DOHH2 (cell line): ENCODE measurements at regions not wholly inside any gene's neighbourhood (a gene's known extent, or its start where the extent isn't known, plus 50 kb on each side); places are given as distances from the start of the nearest gene placed in this dataset.

Experiments used
- H3F3A ChIP-seq: fragments of 200-600 bp; sonication (generic), shearing (Covaris generic); 2 replicates; pipeline ENCODE4 v1.6.0; 2016; ENCODE audit warnings: antibody characterized with exemption, mild to moderate bottlenecking; ENCODE audit not compliant: control insufficient read depth, insufficient read depth
- H3K27ac ChIP-seq: fragments of 200-600 bp; sonication (generic); 2 replicates; pipeline ENCODE4 v1.5.1; 2014; ENCODE audit warnings: low read depth, mild to moderate bottlenecking, low read length, moderate library complexity
- H3K27me3 ChIP-seq: fragments of 200-600 bp; sonication (generic); 2 replicates; pipeline ENCODE4 v1.6.1; 2014; ENCODE audit warnings: mild to moderate bottlenecking, low read length, mixed read lengths; ENCODE audit not compliant: control insufficient read depth
- H3K36me3 ChIP-seq: fragments of 200-600 bp; sonication (generic); 2 replicates; pipeline ENCODE4 v1.6.1; 2014; ENCODE audit warnings: mild to moderate bottlenecking, low read length, moderate library complexity, mixed read lengths; ENCODE audit not compliant: control insufficient read depth
- H3K4me1 ChIP-seq: fragments of 200-600 bp; sonication (generic); 2 replicates; pipeline ENCODE4 v1.6.1; 2014; ENCODE audit warnings: mild to moderate bottlenecking, low read length, mixed read lengths; ENCODE audit not compliant: control insufficient read depth
- H3K4me2 ChIP-seq: fragments of 200-600 bp; sonication (generic); 2 replicates; pipeline ENCODE4 v1.6.0; 2014; ENCODE audit warnings: mild to moderate bottlenecking, low read length, moderate library complexity
- H3K4me3 ChIP-seq: fragments of 200-600 bp; sonication (generic); 2 replicates; pipeline ENCODE4 v1.5.1; 2014; ENCODE audit warnings: mild to moderate bottlenecking, low read length, mixed read lengths
- H3K79me2 ChIP-seq: fragments of 200-600 bp; sonication (generic); 2 replicates; pipeline ENCODE4 v1.6.1; 2014; ENCODE audit warnings: mild to moderate bottlenecking, low read length, mixed read lengths; ENCODE audit not compliant: control insufficient read depth
- H3K9me2 ChIP-seq: fragments of 200-600 bp; sonication (generic); replicated peaks from 2 replicates; pipeline ENCODE4 v1.6.1; 2014; ENCODE audit warnings: mild to moderate bottlenecking, low read length, mixed read lengths; ENCODE audit not compliant: control insufficient read depth
- H3K9me3 ChIP-seq: fragments of 200-600 bp; sonication (generic); 2 replicates; pipeline ENCODE4 v1.6.1; 2014; ENCODE audit warnings: antibody characterized with exemption, low read length, mixed read lengths; ENCODE audit not compliant: control insufficient read depth, insufficient read depth
- H4K20me1 ChIP-seq: fragments of 200-600 bp; sonication (generic); 2 replicates; pipeline ENCODE4 v1.6.0; 2014; ENCODE audit warnings: low read depth, mild to moderate bottlenecking, antibody characterized with exemption, low read length, moderate library complexity; ENCODE audit not compliant: control insufficient read depth, insufficient read depth
- CTCF ChIP-seq: fragments of 200-600 bp; sonication (generic); IDR thresholded peaks from one replicate; pipeline ENCODE4 v1.5.1; 2014; ENCODE audit warnings: antibody characterized with exemption, mild to moderate bottlenecking, low read depth, low read length; ENCODE audit not compliant: poor library complexity, severe bottlenecking
- EZH2phosphoT487 ChIP-seq: fragments of 200-600 bp; sonication (generic); IDR thresholded peaks from 2 replicates; pipeline ENCODE4 v1.6.1; 2017; ENCODE audit warnings: borderline replicate concordance, mild to moderate bottlenecking, antibody characterized with exemption, low read length, moderate library complexity, mixed read lengths

DNA sequence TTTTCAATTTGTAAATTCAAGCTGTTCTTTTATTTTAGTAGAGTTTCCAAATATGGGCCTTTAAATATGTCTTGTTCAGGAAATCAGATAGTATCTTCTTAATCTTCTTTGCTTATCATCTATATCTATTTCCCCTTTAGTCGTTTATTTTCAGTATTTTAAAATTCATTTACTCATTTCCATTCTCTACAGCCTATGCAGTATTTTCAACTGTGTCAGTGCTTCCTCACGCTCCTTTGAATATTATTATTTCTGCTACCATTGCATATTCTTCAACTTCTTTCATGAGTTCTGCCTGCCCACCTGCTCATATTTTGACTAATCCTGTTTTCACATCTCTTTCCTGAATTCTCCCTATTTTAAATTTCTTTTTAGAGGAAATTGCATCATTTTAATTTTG, 185.4 kb downstream of the DKK2 start:
- H3K9me2 ChIP-seq = no peaks in the 10 kb centered on the region
- H3K4me3 ChIP-seq = no peak overlapping the region
- H3K27me3 ChIP-seq = no peaks in the 10 kb centered on the region
- H3K36me3 ChIP-seq = no peaks in the 10 kb centered on the region
- no peaks in the 10 kb centered on the region for H3K79me2 ChIP-seq
- no peak overlapping the region for H3K27ac ChIP-seq
- no peaks in the 10 kb centered on the region for H3K9me3 ChIP-seq
- H3K4me2 ChIP-seq = no peak overlapping the region
- no peaks in the 10 kb centered on the region for H4K20me1 ChIP-seq
- no peaks in the 10 kb centered on the region for H3K4me1 ChIP-seq
- TF ChIP-seq CTCF = no peak
- no peak for TF ChIP-seq EZH2phosphoT487
- H3F3A ChIP-seq = no peaks in the 10 kb centered on the region

- no peaks in the 10 kb centered on the region for H3K9me2 ChIP-seq
- no peaks in the 10 kb centered on the region for H3K4me1 ChIP-seq
- TF ChIP-seq CTCF = no peak
- TF ChIP-seq EZH2phosphoT487 = no peak
- H3K27ac ChIP-seq = no peak overlapping the region
- no peaks in the 10 kb centered on the region for H3K27me3 ChIP-seq
- H3F3A ChIP-seq = no peaks in the 10 kb centered on the region
- H3K9me3 ChIP-seq = peaks cover 9% of the 10 kb centered on the region
- H3K4me2 ChIP-seq = no peak overlapping the region
- no peaks in the 10 kb centered on the region for H4K20me1 ChIP-seq
- H3K4me3 ChIP-seq = no peak overlapping the region
- no peaks in the 10 kb centered on the region for H3K79me2 ChIP-seq
- H3K36me3 ChIP-seq = no peaks in the 10 kb centered on the region
These were observed 200.2 kb downstream of the DKK2 start for GRCh38 chr4:106835919-106836318.

DNA sequence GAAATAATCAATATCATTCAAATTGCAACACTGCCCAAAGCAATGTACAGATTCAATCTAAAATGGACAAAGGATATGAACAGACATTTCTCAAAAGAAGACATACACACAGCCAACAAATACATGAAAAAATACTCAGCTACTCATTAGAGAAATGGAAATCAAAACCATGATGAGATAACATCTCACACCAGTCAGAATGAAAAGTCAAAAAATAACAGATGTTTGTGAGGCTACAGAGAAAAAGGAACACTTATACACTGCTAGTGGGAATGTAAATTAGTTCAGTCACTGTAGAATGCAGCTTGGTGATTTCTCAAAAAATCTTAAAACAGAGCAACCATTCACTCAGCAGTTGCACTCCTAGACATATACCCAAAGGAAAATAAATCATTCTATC, 205.2 kb downstream of the DKK2 start:
- TF ChIP-seq CTCF (no peak), EZH2phosphoT487 (no peak)
- H3K27ac ChIP-seq = no peak overlapping the region

GRCh38 chr4:106818764-106819163, 217.3 kb downstream of the DKK2 start:
- Histone ChIP-seq H3K36me3 (no peaks in the 10 kb centered on the region), H3K4me3 (no peak overlapping the region), H3K9me2 (no peaks in the 10 kb centered on the region), H3K27me3 (no peaks in the 10 kb centered on the region), H4K20me1 (no peaks in the 10 kb centered on the region), H3K79me2 (no peaks in the 10 kb centered on the region), H3K4me1 (no peaks in the 10 kb centered on the region), H3K4me2 (no peak overlapping the region), H3K9me3 (peaks cover 4% of the 10 kb centered on the region; the same call in 1 of the 2 replicates), H3F3A (no peaks in the 10 kb centered on the region), H3K27ac (no peak overlapping the region)
- peak; percentile 17 for TF ChIP-seq CTCF
- TF ChIP-seq EZH2phosphoT487 = no peak

More for the DNA sequence above, 205.2 kb downstream of the DKK2 start:
- no peaks in the 10 kb centered on the region for H4K20me1 ChIP-seq
- H3K9me2 ChIP-seq = no peaks in the 10 kb centered on the region
- no peaks in the 10 kb centered on the region for H3K36me3 ChIP-seq
- no peaks in the 10 kb centered on the region for H3K4me1 ChIP-seq
- no peak overlapping the region for H3K4me2 ChIP-seq
- H3K79me2 ChIP-seq = no peaks in the 10 kb centered on the region
- H3K27me3 ChIP-seq = no peaks in the 10 kb centered on the region
- H3K9me3 ChIP-seq = no peaks in the 10 kb centered on the region
- H3F3A ChIP-seq = no peaks in the 10 kb centered on the region
- no peak overlapping the region for H3K4me3 ChIP-seq
